ENCODE measurements at regions not wholly inside any gene's neighbourhood (a gene's known extent, or its start where the extent isn't known, plus 50 kb on each side); places are given as distances from the start of the nearest gene placed in this dataset.

- intact Hi-C loops (cut with DNase I; ENCODE audit: low total_unique reads): no loop called here
- TF ChIP-seq CTCF (IDR thresholded peaks at IDR 0.05) (no peak), POLR2A (IDR thresholded peaks at IDR 0.05) (no peak), POLR2AphosphoS5 (IDR thresholded peaks at IDR 0.05) (no peak), EP300 (IDR thresholded peaks at IDR 0.05) (no peak)
- Histone ChIP-seq H3K36me3 (no peaks in the 10 kb centered on the region), H3K9me3 (no peaks in the 10 kb centered on the region), H3K27me3 (no peaks in the 10 kb centered on the region), H3K4me1 (no peaks in the 10 kb centered on the region), H3K4me3 (no peak overlapping the region), H3K27ac (no peak overlapping the region)
- no peak for DNase-seq
- WGBS, 5 donors: 80 to 88% (median 85%) methylated on average over 2 of the region's 2 CpGs
These were observed 714.0 kb downstream of the EPHA4 start for GRCh38 chr2:220858101-220858500.

GRCh38 chr2:220871909-220872308 is 700.2 kb downstream of the EPHA4 start:
- no peaks in the 10 kb centered on the region for H3K4me1 ChIP-seq
- 77 to 88% (median 78%) methylated on average over 6 of the region's 6 CpGs for WGBS, 5 donors

GRCh38 chr2:220876080-220876824 is 695.9 kb downstream of the EPHA4 start:
- H3K9me3 ChIP-seq: no peaks in the 10 kb centered on the region
- TF ChIP-seq EP300 (IDR thresholded peaks at IDR 0.05) (no peak), CTCF (IDR thresholded peaks at IDR 0.05) (no peak), POLR2A (IDR thresholded peaks at IDR 0.05) (no peak), POLR2AphosphoS5 (IDR thresholded peaks at IDR 0.05) (no peak)
- intact Hi-C loops (cut with DNase I; ENCODE audit: low total_unique reads): no loop called here
- H3K27me3 ChIP-seq: no peaks in the 10 kb centered on the region
- H3K36me3 ChIP-seq: no peaks in the 10 kb centered on the region
- H3K27ac ChIP-seq: no peak overlapping the region
- no peak for DNase-seq
- H3K4me3 ChIP-seq: no peak overlapping the region
- no peaks in the 10 kb centered on the region for H3K4me1 ChIP-seq
- 40 to 51% (median 41%) methylated on average over 3 of the region's 3 CpGs for WGBS, 5 donors

More at GRCh38 chr2:220871909-220872308, 700.2 kb downstream of the EPHA4 start:
- Histone ChIP-seq H3K27ac (no peak overlapping the region), H3K36me3 (no peaks in the 10 kb centered on the region), H3K27me3 (no peaks in the 10 kb centered on the region), H3K4me3 (no peak overlapping the region), H3K9me3 (no peaks in the 10 kb centered on the region)
- no peak for DNase-seq
- intact Hi-C loops (cut with DNase I; ENCODE audit: low total_unique reads): no loop called here
- TF ChIP-seq POLR2A (IDR thresholded peaks at IDR 0.05): no peak
- TF ChIP-seq EP300 (IDR thresholded peaks at IDR 0.05): no peak
- TF ChIP-seq CTCF (IDR thresholded peaks at IDR 0.05): no peak
- no peak for TF ChIP-seq POLR2AphosphoS5 (IDR thresholded peaks at IDR 0.05)

- no peak for TF ChIP-seq POLR2AphosphoS5 (IDR thresholded peaks at IDR 0.05)
- no peak for TF ChIP-seq EP300 (IDR thresholded peaks at IDR 0.05)
- no peak for TF ChIP-seq CTCF (IDR thresholded peaks at IDR 0.05)
- TF ChIP-seq POLR2A (IDR thresholded peaks at IDR 0.05): no peak
- H3K27me3 ChIP-seq: no peaks in the 10 kb centered on the region
- no peak overlapping the region for H3K27ac ChIP-seq
- H3K9me3 ChIP-seq: no peaks in the 10 kb centered on the region
- no peaks in the 10 kb centered on the region for H3K4me1 ChIP-seq
- no peaks in the 10 kb centered on the region for H3K36me3 ChIP-seq
- DNase-seq: no peak
- intact Hi-C loops (cut with DNase I; ENCODE audit: low total_unique reads): no loop called here
- H3K4me3 ChIP-seq: no peak overlapping the region
- 86 to 94% (median 88%) methylated on average over 2 of the region's 2 CpGs for WGBS, 5 donors
These were observed 694.6 kb downstream of the EPHA4 start for GRCh38 chr2:220877491-220877890.
